ENCODE measurements at regions not wholly inside any gene's neighbourhood (a gene's known extent, or its start where the extent isn't known, plus 50 kb on each side); places are given as distances from the start of the nearest gene placed in this dataset.

DNA sequence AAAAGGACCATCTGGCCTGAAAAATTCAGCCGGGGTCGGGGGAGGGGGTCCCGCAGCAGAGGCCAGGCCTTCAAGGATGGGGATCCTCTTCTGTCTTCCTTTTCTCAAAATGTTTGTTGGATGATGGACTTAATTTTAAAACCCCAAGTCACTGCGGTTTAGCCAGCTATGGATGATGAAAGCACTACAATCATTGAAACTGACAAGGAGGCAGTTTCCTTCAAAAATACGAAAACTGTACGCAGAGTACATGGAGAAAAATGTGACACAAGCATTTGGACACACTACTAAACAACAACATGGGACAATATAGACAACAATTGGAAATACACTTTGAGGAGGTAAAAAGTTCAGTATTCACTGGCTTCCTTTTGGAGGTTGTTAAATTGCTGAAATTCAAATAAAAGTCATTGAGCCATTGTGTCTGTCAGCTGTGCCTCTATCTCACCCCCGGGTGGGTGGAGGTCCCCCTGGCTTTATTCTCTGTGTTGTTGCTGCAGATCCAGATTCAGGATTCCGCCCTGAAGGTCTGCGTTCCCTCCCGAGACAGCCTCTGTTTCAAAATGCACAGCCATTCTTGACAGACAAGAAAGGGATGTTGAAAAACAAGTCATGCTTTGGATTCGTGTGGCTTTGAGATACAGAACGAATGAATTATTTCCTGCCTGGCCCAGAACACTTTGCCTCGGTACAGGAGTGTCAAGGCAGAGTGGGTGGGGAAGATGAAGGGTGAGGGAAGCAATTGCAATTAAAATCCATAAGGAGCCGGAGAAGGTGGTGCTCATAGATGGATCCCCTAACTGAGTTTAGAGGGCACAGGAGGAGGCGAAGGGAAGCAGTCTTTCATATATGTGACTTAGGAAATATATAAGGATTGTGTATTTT is 118.2 kb downstream of the TTLL2 start:
- TF ChIP-seq ZFX (IDR thresholded peaks at IDR 0.05; ENCODE audit: borderline replicate concordance) (no peak), CTCF (IDR thresholded peaks at IDR 0.05) (no peak)
- no peak overlapping the region for H3K27ac ChIP-seq

- no peak overlapping the region for H3K27ac ChIP-seq
- TF ChIP-seq ZFX (IDR thresholded peaks at IDR 0.05; ENCODE audit: borderline replicate concordance): no peak
- TF ChIP-seq CTCF (IDR thresholded peaks at IDR 0.05): no peak
These were observed 119.9 kb downstream of the TTLL2 start for GRCh38 chr6:167444602-167445346.

DNA sequence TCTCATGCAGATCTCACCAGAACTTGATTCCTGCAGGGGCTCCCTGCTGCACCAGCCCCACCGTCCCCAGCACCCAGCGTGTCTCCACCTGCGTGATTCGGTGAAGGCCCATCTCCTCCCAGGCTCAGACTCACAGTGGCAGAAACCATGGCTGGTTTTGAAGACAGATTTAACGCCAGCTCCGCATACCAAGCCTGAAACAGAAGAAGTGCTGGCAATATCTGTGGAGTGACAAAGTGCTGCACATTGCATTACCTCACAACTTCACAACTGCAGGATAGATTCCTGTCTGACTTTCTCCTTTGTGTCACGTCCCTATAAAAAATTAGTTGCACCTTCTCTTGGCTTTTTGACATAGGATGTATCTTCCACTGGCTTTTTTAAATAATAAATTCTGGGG is 120.7 kb downstream of the TTLL2 start:
- TF ChIP-seq ZFX (IDR thresholded peaks at IDR 0.05; ENCODE audit: borderline replicate concordance) (no peak), CTCF (IDR thresholded peaks at IDR 0.05) (no peak)
- no peak overlapping the region for H3K27ac ChIP-seq

GRCh38 chr6:167446046-167446445 is 121.2 kb downstream of the TTLL2 start:
- H3K27ac ChIP-seq: no peak overlapping the region
- no peak for TF ChIP-seq CTCF (IDR thresholded peaks at IDR 0.05)
- TF ChIP-seq ZFX (IDR thresholded peaks at IDR 0.05; ENCODE audit: borderline replicate concordance): no peak

DNA sequence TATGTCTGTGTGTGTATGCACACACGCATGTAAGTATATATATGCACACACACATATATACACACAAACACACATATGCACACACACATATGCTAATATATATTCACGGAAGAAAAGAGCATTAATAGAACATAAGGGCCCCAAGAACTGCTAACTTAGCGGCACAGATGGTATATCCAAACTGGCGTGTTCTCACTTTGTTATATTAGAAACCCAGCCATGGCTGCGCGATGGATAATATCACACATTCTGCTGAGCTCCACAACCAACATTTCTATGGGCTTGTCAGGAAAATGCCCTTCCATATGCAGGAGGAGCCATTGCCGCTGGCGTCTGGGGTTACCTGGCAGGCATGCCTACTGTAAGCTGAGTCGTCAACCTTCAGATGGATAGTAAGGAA is 122.1 kb downstream of the TTLL2 start:
- no peak for TF ChIP-seq ZFX (IDR thresholded peaks at IDR 0.05; ENCODE audit: borderline replicate concordance)
- TF ChIP-seq CTCF (IDR thresholded peaks at IDR 0.05): no peak
- no peak overlapping the region for H3K27ac ChIP-seq

GRCh38 chr6:167448378-167448777 is 123.5 kb downstream of the TTLL2 start:
- TF ChIP-seq ZFX (IDR thresholded peaks at IDR 0.05; ENCODE audit: borderline replicate concordance) (no peak), CTCF (IDR thresholded peaks at IDR 0.05) (no peak)
- no peak overlapping the region for H3K27ac ChIP-seq
